Suprapubic skin (tissue), 4 donors: ENCODE measurements at regions not wholly inside any gene's neighbourhood (a gene's known extent, or its start where the extent isn't known, plus 50 kb on each side); places are given as distances from the start of the nearest gene placed in this dataset.

Source experiments
- CTCF ChIP-seq, 2 donors: fragments of 200-600 bp in 1 of 2; fragments of 450-650 bp in 1 of 2; sonication (generic) in 1 of 2; IDR thresholded peaks; one replicate each; pipeline ENCODE4 v1.5.1; 2016 to 2019; ENCODE audit warnings: antibody characterized with exemption in 2 of 2, mild to moderate bottlenecking in 1 of 2, moderate library complexity in 1 of 2
- EP300 ChIP-seq: sonication (generic); formaldehyde crosslinking; IDR thresholded peaks from one replicate; pipeline ENCODE4 v1.6.1; 2017; ENCODE audit warnings: antibody characterized with exemption
- POLR2A ChIP-seq, 2 donors: fragments of 450-650 bp; IDR thresholded peaks; one replicate each; pipeline ENCODE4 v1.6.1; 2017; ENCODE audit warnings: antibody characterized with exemption in 2 of 2, mild to moderate bottlenecking in 2 of 2, moderate library complexity in 2 of 2
- POLR2AphosphoS5 ChIP-seq, 3 donors: sonication (generic); formaldehyde crosslinking; IDR thresholded peaks; one replicate each; pipeline ENCODE4 v1.6.1; 2017; ENCODE audit warnings: antibody characterized with exemption in 3 of 3

GRCh38 chrX:84932814-84933213 lies 70.9 kb upstream of the APOOL start:
- TF ChIP-seq POLR2A (IDR thresholded peaks at IDR 0.05) (no peak), EP300 (no peak), CTCF (IDR thresholded peaks at IDR 0.05) (no peak), POLR2AphosphoS5 (IDR thresholded peaks at IDR 0.05) (no peak)
